Suppressor macrophage treated with lipopolysaccharide for 4 hours (primary cell): ENCODE measurements at regions not wholly inside any gene's neighbourhood (a gene's known extent, or its start where the extent isn't known, plus 50 kb on each side); places are given as distances from the start of the nearest gene placed in this dataset.
"Not testable (repeated sequence)": the region's sequence is repeated elsewhere in the genome, so short reads cannot be mapped to it uniquely, and the experiment has no call there.

ENCODE experiments used
- DNase-seq: peaks from one replicate; pipeline ENCODE4 v3.0.0-alpha.2; 2020

DNA sequence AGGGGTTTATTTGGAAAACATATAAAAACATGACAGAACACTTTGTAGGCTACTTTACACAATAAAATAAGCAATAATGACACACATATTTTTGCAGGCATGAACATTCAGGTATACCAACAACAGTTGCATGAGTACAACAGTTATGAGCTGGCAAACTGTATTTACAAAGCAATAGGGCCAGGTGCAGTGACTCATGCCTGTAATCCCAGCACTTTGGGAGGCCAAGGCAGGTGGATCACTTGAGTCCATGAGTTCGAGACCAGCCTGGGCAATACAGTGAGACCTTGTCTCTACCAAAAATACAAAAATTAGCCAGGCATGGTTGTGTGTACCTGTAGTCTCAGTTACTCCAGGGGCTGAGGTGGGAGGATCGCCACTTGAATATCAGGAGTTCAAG lies 101.1 kb downstream of the BMP4 start:
- DNase-seq: no peak

- no peak for DNase-seq
These were observed 101.5 kb downstream of the BMP4 start for GRCh38 chr14:53855127-53855526.

GRCh38 chr14:53851394-53852090 lies 105.1 kb downstream of the BMP4 start:
- no peak for DNase-seq

- DNase-seq: no peak
These were observed 105.8 kb downstream of the BMP4 start for GRCh38 chr14:53850714-53851296.

DNA sequence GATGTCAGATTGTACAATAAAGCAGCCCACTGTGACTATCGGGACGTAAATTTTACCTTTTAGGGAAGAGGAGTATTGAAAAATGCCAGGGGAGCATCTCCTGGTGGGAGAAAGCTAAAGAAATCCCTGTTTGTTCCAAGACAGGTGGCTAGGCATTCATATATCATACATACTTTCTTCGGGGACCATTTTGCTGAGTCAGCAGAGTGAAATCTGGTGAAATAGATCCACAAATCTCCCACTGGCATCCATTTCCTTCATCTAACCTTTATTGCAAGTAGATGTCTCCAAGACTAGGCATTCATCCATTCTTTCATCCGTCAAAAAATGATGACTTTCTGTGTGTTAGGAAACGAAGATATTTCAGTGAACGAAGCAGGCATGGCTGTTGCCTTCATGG lies 107.1 kb downstream of the BMP4 start:
- DNase-seq: no peak

DNA sequence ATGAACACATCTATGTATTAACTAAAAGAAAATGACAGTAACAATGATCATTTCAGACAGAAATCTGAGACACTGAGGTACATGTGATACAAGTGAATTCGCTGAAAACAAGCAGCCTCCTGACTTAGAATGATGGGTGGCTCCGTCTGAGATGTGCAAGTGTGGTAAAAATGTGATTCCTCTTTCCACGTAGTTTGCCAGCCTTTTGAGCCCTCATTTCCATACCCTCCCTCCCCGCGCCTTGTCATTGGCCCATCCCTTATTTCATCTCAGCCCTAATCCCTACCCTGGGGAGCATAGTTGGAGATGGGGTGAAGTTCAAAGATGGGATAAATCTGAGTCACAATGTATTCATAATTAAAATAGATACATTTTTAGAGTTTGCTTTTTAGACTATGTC lies 107.8 kb downstream of the BMP4 start:
- DNase-seq: no peak

GRCh38 chr14:53847881-53848280 lies 108.7 kb downstream of the BMP4 start:
- no peak for DNase-seq

DNA sequence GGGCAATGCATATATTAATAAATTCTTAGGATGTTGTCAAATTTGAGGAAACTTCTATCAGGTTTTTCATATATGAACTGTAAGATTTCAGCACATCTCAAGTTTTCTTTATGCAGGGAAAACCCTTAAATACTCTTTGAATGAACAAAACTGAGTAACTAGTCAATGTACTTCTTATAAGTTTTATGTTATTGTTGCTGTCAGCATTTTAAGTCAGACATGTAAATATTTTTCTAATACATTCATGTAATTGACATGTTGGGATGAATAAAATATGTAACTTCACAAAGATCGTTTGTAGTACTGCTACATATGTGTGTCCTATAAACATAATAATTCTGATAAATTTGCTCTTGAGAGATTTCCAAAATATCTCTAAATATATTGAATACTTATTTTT lies 109.6 kb downstream of the BMP4 start:
- no peak for DNase-seq

GRCh38 chr14:53845813-53846693 lies 110.6 kb downstream of the BMP4 start:
- DNase-seq: no peak

DNA sequence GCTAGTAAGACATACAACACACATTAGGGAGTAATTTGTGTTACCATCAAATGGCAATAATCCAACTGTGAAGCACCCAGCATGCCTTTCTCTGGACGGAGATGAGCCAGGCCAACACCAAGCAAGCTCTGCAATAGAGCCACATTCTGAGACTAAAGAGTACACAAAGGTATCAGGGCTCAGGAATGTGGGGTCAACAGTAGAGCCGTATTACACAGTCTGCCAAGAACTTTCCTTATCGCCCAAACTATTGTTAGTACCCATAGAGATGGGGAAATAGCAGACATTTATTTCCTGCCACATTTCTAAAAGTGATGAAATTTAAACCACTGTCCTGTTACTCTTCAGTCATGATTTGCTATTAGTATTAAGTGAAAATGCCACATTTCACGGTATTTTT lies 113.7 kb downstream of the BMP4 start:
- DNase-seq: no peak

DNA sequence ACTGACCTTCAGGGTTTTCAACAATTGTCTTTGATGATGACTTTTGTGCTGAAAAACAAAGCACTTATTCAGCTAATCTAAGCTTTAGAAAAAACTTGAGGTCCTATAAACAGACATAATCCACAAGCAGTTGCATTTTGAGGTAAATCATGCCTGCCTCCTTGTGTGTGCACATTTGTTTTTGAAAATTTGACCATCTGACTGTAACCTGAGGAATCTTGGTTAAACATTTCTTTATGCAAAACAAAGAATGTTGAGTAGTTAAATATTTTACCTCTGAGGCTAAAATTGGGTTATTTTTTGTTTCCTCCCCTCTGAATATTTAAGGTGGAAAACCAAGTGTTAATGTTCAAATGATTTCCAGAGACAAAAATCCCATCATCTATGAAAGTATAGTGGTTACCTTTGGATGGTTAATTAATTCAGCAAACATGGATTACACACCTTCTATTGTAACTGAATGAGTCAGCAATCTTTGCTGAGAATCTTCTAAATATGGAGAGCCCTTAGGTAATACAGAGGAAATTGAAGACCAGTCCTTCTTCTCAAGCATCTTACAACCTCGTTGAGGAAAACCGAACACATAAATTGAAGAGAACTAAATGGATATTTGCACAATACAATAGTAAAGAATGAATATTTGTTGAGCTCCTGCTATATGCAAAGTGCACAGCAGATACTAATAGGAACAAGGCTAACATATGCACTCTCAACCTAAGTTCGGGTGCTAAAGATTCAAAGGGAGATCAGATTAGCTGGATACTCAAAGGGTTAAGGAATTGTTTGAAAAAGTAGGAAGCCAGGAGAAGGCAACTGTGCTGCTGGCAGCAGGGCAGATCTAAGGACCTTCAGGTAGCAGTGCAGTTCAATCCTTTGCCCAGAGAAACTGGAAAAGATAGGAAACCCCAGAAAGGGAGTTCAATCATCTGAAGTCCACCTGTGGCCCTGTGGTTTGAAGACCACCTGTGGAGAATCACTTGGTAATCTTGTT lies 115.2 kb downstream of the BMP4 start:
- no peak for DNase-seq

DNA sequence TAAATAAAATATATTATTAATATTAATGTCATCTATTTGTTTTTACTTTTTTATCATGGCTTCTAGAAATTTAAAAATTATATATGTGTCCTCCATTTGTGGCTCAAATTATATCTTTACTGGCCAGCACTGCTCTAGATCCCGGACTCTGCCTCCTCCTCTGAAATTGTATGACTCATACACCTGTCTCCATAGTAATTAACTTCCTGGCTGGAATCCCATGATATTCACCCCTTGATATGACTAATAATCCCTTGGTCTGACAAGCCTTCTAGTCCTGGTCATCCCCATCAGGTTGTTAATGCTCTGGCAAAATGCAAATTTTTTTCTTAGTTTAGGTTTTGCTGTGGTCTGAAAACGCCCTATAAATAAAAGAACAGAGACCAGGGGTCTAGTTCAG lies 116.2 kb downstream of the BMP4 start:
- no peak for DNase-seq

DNA sequence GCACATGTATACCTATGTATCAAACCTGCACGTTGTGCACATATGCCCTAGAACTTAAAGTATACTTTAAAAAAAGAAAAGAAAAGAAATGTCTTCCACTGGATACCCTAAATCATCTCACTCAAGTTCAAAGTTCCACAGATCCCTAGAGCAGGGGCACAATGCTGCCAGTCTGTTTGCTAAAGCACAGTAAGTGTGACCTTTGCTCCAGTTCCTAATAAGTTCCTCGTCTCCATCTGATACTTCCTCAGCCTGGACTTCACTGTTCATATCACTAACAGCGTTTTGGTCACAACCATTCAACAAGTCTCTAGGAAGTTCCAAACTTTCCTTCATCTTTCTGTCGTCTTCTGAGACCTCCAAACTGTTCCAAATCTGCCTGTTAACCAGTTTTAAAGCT lies 118.3 kb downstream of the BMP4 start:
- no peak for DNase-seq

GRCh38 chr14:53837656-53838055 lies 119.0 kb downstream of the BMP4 start:
- not testable (repeated sequence) for DNase-seq

GRCh38 chr14:53836551-53836950 lies 120.1 kb downstream of the BMP4 start:
- DNase-seq: no peak

DNA sequence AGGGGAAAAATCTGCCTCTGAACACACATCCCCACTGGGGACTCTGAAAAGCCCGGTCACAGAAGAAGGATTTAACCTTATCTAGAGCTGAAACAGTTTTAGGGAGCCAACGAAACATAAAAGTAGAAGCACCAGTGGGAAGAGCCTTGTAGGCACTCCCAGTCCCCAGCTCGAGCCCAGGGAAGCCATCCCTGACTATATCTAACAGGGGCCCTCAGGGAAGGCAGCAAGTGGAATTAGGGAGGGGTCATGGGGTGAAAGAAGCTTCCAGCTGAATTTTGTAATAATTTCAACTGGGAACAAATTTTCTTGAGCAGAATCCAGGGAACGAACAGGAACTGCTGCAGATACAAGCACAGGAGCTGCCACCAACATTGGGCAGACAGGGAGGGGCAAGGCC lies 127.8 kb downstream of the BMP4 start:
- no peak for DNase-seq

DNA sequence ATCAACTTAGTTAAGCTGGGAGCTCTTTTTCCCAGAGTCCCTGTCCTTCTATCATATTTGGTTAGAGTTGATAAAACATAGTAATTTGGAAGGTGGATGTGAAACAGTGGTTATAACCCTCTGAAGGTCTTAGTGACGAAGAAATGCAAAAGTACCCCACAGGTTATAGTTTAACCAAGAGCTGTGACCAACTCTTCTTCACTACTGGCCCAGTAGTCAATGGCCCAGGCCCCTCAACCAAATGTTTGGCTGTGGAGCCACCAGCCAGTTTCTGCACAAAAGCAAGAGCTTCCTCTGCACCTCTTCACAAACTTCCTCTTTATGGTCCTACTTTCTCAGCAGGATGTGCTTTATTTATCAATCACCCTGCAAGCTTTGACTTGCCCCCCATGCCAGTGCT lies 132.6 kb downstream of the BMP4 start:
- DNase-seq: no peak

GRCh38 chr14:53814392-53814791 lies 142.2 kb downstream of the BMP4 start:
- DNase-seq: no peak

GRCh38 chr14:53810221-53810620 lies 146.4 kb downstream of the BMP4 start:
- no peak for DNase-seq

- DNase-seq: no peak
These were observed 148.6 kb downstream of the BMP4 start for GRCh38 chr14:53808042-53808441.

DNA sequence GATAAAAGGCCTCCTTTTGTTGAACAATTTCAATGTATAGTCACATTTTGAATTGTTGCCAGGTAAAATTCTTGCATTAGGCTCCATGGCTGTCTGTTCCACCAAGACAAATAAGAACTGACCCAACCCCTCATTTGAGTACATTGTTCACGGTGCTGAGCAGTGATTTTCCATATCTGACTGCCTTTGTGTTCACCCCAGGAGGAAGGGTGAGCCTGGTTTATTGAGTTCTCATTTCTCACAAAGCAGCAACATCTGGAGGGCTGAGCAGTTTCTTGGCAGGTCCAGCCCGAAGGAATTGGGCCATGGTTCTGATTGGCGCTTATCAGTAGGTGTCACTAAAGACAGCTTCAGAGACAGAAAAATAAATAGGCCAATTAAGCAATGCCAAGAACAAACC lies 149.1 kb downstream of the BMP4 start:
- no peak for DNase-seq

DNA sequence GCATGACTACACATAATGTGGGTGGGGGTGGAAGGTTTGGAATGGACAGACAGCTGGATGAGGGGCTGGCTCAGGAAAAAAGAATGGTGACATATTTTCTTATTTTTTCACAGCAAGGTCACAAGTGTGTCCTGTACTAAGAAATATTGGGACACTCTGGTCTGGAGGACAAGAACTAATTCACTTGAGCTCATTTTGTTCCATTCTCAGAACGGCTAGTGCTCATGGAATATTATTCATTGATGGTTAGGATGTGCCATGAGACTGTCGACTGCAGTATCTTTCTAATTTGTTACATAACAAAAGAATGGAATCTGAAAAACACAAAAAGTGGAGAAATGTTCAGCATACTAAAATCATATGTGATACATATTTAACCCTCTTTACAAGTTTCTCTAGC lies 149.5 kb downstream of the BMP4 start:
- DNase-seq: no peak

DNA sequence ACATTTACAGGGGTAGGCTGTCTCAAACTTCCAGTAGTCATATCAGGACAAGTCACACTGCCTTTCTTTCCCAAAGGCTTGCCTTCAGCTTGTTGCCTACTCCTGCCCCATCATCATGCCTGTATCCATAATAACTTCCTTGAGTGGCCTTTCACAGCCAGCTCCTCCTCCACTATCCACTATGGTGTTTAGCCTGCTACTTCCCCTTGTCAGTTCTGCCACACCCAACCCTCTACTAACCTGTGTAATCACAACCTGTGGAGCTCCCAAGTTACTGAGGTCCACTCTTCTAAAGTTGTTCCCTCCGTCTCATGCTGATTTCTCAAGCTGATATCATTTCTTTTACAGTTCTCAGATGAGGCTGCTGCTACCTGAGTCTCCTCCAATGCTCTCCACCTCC lies 159.9 kb downstream of the BMP4 start:
- DNase-seq: no peak
